OCI-LY7 (cell line): ENCODE measurements at regions not wholly inside any gene's neighbourhood (a gene's known extent, or its start where the extent isn't known, plus 50 kb on each side); places are given as distances from the start of the nearest gene placed in this dataset.

Source experiments
- BruUV-seq: library from RNA; stranded (reverse); fragments of 400-500 nt; replicated peaks from 2 replicates; lab custom pipeline; 2021; lab: Mats Ljungman, UMichigan
- CTCF ChIA-PET: fragments of 300-600 bp; sonication (Branson Sonifier 250); formaldehyde crosslinking; loops from one replicate; lab custom pipeline; 2022; ENCODE audit warnings: antibody characterized with exemption; ENCODE audit not compliant: unreplicated experiment; lab: Charles Lee
- POLR2A ChIA-PET: fragments of 300-600 bp; sonication (Branson Sonifier 250); formaldehyde crosslinking; loops from one replicate; lab custom pipeline; 2022; ENCODE audit warnings: antibody characterized with exemption; lab: Charles Lee
- DNase-seq: peaks from one replicate; pipeline ENCODE4 v3.0.0-alpha.2; 2015; ENCODE audit warnings: low spot score
- H2AFZ ChIP-seq: fragments of 200-600 bp; sonication (generic), shearing (Covaris generic); 2 replicates; pipeline ENCODE4 v1.6.1; 2014; ENCODE audit warnings: mild to moderate bottlenecking, antibody characterized with exemption, low read length, moderate library complexity
- H3K27ac ChIP-seq: fragments of 200-600 bp; sonication (generic); 2 replicates; pipeline ENCODE4 v1.5.1; 2014; ENCODE audit warnings: mixed run types, low read depth, mild to moderate bottlenecking, moderate library complexity, low read length, inconsistent platforms; ENCODE audit not compliant: poor library complexity, severe bottlenecking
- H3K36me3 ChIP-seq: fragments of 200-600 bp; sonication (generic); 2 replicates; pipeline ENCODE4 v1.6.1; 2014; ENCODE audit warnings: mild to moderate bottlenecking, antibody characterized with exemption, low read length, moderate library complexity, mixed read lengths; ENCODE audit not compliant: insufficient read depth
- H3K4me1 ChIP-seq: fragments of 200-600 bp; sonication (generic); 2 replicates; pipeline ENCODE4 v1.5.1; 2014; ENCODE audit warnings: mild to moderate bottlenecking, low read length; ENCODE audit not compliant: insufficient read depth, poor library complexity, severe bottlenecking
- H3K4me2 ChIP-seq: fragments of 200-600 bp; sonication (generic); 2 replicates; pipeline ENCODE4 v1.6.1; 2014; ENCODE audit warnings: mild to moderate bottlenecking, low read length
- H3K4me3 ChIP-seq: fragments of 200-600 bp; sonication (generic); 2 replicates; pipeline ENCODE4 v1.5.1; 2014; ENCODE audit warnings: mild to moderate bottlenecking, low read depth, low read length; ENCODE audit not compliant: poor library complexity, severe bottlenecking
- H3K79me2 ChIP-seq: fragments of 200-600 bp; sonication (generic); 2 replicates; pipeline ENCODE4 v1.6.1; 2016; ENCODE audit warnings: low read depth, mild to moderate bottlenecking, low read length, moderate library complexity, mixed read lengths; ENCODE audit not compliant: insufficient read depth
- H3K9me2 ChIP-seq: fragments of 200-600 bp; sonication (generic); 2 replicates; pipeline ENCODE4 v1.6.1; 2016; ENCODE audit warnings: mild to moderate bottlenecking, low read length, mixed read lengths; ENCODE audit not compliant: insufficient read depth
- H3K9me3 ChIP-seq: fragments of 200-600 bp; sonication (generic); 2 replicates; pipeline ENCODE4 v1.6.1; 2014; ENCODE audit warnings: mild to moderate bottlenecking, mixed run types, low read length, mixed read lengths
- H4K20me1 ChIP-seq: fragments of 200-600 bp; sonication (generic); 2 replicates; pipeline ENCODE4 v1.6.1; 2014; ENCODE audit warnings: mild to moderate bottlenecking, antibody characterized with exemption, low read length, moderate library complexity, mixed read lengths; ENCODE audit not compliant: insufficient read depth
- CTCF ChIP-seq: fragments of 200-600 bp; sonication (generic); conservative IDR thresholded peaks from 2 replicates; pipeline ENCODE4 v1.5.1; 2014; ENCODE audit warnings: mild to moderate bottlenecking, antibody characterized with exemption, low read length, moderate library complexity, mixed read lengths
- EZH2phosphoT487 ChIP-seq: fragments of 200-600 bp; sonication (generic); IDR thresholded peaks from 2 replicates; pipeline ENCODE4 v1.6.1; 2018; ENCODE audit warnings: low read depth, borderline replicate concordance, mild to moderate bottlenecking, mixed run types, antibody characterized with exemption, low read length, moderate library complexity, mixed read lengths
- intact Hi-C: fragments of 100-400 bp; cut with micrococcal nuclease; formaldehyde crosslinking; loops from one replicate; pipeline ENCODE4 v1.10.0; 2022; ENCODE audit not compliant: unreplicated experiment

GRCh38 chr3:194812176-194812575 is 126.5 kb downstream of the FAM43A start:
- Histone ChIP-seq H2AFZ (no peak overlapping the region), H3K36me3 (no peaks in the 10 kb centered on the region), H3K4me1 (peaks cover 17% of the 10 kb centered on the region), H3K9me3 (no peaks in the 10 kb centered on the region), H3K9me2 (no peaks in the 10 kb centered on the region), H3K4me3 (no peak overlapping the region), H3K4me2 (no peak overlapping the region), H4K20me1 (no peaks in the 10 kb centered on the region), H3K79me2 (no peaks in the 10 kb centered on the region), H3K27ac (no peak overlapping the region)
- BruUV-seq = no TSS peak
- intact Hi-C loops = no loop called here
- ChIA-PET CTCF (no interaction called here), POLR2A (interaction anchor here (1.3 kb wide), 1 partner anchor 14 kb away, joined by 3 read pairs; no protein-coding TSS in a partner anchor)
- TF ChIP-seq EZH2phosphoT487 = no peak
- no peak for TF ChIP-seq CTCF
- DNase-seq = no peak

- Histone ChIP-seq H3K27ac (no peak overlapping the region), H2AFZ (no peak overlapping the region), H3K79me2 (no peaks in the 10 kb centered on the region), H3K9me3 (no peaks in the 10 kb centered on the region), H4K20me1 (no peaks in the 10 kb centered on the region), H3K36me3 (no peaks in the 10 kb centered on the region), H3K9me2 (no peaks in the 10 kb centered on the region), H3K4me2 (no peak overlapping the region), H3K4me3 (no peak overlapping the region), H3K4me1 (peaks cover 16% of the 10 kb centered on the region)
- no TSS peak for BruUV-seq
- no peak for DNase-seq
- TF ChIP-seq EZH2phosphoT487 (no peak), CTCF (no peak)
- ChIA-PET POLR2A (interaction anchor here (0.7 kb wide), 1 partner anchor 10 kb away, joined by 3 read pairs; no protein-coding TSS in a partner anchor), CTCF (no interaction called here)
- intact Hi-C loops = no loop called here
These were observed 129.2 kb downstream of the FAM43A start for GRCh38 chr3:194814878-194815357.

GRCh38 chr3:194816748-194817591 is 131.3 kb downstream of the FAM43A start:
- BruUV-seq = no TSS peak
- Histone ChIP-seq H3K4me2 (no peak overlapping the region), H4K20me1 (no peaks in the 10 kb centered on the region), H2AFZ (no peak overlapping the region), H3K79me2 (no peaks in the 10 kb centered on the region), H3K4me3 (no peak overlapping the region), H3K4me1 (no peaks in the 10 kb centered on the region), H3K27ac (no peak overlapping the region), H3K9me3 (no peaks in the 10 kb centered on the region), H3K36me3 (no peaks in the 10 kb centered on the region), H3K9me2 (no peaks in the 10 kb centered on the region)
- intact Hi-C loops = no loop called here
- TF ChIP-seq CTCF = no peak
- TF ChIP-seq EZH2phosphoT487 = no peak
- POLR2A ChIA-PET = interaction anchor here (0.6 kb wide), 1 partner anchor 216 kb away, joined by 3 read pairs; no protein-coding TSS in a partner anchor
- CTCF ChIA-PET = interaction anchor here (0.9 kb wide), 1 partner anchor 9 kb away, joined by 3 read pairs; no protein-coding TSS in a partner anchor
- DNase-seq = no peak
